ENCODE measurements at regions not wholly inside any gene's neighbourhood (a gene's known extent, or its start where the extent isn't known, plus 50 kb on each side); places are given as distances from the start of the nearest gene placed in this dataset.

GRCh38 chr5:2030131-2030530 is 147.4 kb upstream of the IRX4 start:
- no peak for TF ChIP-seq EZH2 (IDR thresholded peaks at IDR 0.05; ENCODE audit: insufficient read depth, low read length)
- TF ChIP-seq, protein P1, sequence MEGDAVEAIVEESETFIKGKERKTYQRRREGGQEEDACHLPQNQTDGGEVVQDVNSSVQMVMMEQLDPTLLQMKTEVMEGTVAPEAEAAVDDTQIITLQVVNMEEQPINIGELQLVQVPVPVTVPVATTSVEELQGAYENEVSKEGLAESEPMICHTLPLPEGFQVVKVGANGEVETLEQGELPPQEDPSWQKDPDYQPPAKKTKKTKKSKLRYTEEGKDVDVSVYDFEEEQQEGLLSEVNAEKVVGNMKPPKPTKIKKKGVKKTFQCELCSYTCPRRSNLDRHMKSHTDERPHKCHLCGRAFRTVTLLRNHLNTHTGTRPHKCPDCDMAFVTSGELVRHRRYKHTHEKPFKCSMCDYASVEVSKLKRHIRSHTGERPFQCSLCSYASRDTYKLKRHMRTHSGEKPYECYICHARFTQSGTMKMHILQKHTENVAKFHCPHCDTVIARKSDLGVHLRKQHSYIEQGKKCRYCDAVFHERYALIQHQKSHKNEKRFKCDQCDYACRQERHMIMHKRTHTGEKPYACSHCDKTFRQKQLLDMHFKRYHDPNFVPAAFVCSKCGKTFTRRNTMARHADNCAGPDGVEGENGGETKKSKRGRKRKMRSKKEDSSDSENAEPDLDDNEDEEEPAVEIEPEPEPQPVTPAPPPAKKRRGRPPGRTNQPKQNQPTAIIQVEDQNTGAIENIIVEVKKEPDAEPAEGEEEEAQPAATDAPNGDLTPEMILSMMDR (IDR thresholded peaks at IDR 0.05; ENCODE audit: insufficient read depth, low read depth, low read length) = no peak

All from astrocyte (in vitro differentiated cells and primary cell).